GM04504 (cell line): ENCODE measurements at regions not wholly inside any gene's neighbourhood (a gene's known extent, or its start where the extent isn't known, plus 50 kb on each side); places are given as distances from the start of the nearest gene placed in this dataset.
"Not testable (repeated sequence)": the region's sequence is repeated elsewhere in the genome, so short reads cannot be mapped to it uniquely, and the experiment has no call there.

Experiments
- DNase-seq: peaks from one replicate; pipeline ENCODE4 v3.0.0-alpha.2; 2012; ENCODE audit warnings: low read depth

DNA sequence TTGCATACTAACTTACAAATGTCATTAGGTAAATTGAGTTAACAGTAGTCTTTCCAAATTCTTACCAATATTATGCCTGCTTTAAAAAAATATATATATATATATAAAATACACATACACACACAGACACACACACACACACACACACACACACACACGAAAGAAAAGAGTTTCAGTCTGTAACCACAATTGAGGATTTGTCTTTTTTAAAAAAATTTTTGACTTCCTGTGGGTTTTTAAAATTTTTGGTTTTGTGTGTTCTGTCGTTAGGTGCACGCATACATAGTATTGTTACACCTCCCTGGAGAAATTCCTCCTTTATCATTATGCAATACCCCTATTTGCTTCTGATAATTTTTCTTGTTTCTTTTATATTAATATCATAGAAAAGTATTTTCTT lies 129.3 kb upstream of the LRRC61 start:
- not testable (repeated sequence) for DNase-seq
